ENCODE measurements at regions not wholly inside any gene's neighbourhood (a gene's known extent, or its start where the extent isn't known, plus 50 kb on each side); places are given as distances from the start of the nearest gene placed in this dataset.

DNA sequence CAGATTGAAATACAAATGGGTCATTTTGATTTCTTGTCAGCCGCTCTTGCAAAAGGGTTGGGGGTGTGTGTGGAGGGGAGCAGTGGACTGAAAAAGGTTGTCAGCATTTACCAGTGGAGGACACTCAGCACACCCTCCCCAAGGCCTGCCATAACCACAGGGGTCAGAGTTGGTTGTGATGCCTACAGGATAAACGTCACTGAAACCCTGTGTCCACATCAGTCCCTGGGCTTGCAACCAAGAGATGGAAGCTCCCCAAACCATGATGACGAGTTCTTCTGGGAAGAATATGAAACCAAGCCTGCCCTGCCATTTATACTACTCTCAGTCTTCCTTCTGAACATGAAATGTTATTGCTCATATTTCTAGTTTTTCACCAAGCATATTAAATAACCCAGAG, 54.0 kb upstream of the UMPS start:
- TF ChIP-seq POLR2A (IDR thresholded peaks at IDR 0.05), result no peak
- TF ChIP-seq, protein P1, sequence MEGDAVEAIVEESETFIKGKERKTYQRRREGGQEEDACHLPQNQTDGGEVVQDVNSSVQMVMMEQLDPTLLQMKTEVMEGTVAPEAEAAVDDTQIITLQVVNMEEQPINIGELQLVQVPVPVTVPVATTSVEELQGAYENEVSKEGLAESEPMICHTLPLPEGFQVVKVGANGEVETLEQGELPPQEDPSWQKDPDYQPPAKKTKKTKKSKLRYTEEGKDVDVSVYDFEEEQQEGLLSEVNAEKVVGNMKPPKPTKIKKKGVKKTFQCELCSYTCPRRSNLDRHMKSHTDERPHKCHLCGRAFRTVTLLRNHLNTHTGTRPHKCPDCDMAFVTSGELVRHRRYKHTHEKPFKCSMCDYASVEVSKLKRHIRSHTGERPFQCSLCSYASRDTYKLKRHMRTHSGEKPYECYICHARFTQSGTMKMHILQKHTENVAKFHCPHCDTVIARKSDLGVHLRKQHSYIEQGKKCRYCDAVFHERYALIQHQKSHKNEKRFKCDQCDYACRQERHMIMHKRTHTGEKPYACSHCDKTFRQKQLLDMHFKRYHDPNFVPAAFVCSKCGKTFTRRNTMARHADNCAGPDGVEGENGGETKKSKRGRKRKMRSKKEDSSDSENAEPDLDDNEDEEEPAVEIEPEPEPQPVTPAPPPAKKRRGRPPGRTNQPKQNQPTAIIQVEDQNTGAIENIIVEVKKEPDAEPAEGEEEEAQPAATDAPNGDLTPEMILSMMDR (IDR thresholded peaks at IDR 0.05), result no peak

Data from right lobe of liver (tissue), 4 donors.